Adrenal gland (tissue), 9 donors: ENCODE measurements at regions not wholly inside any gene's neighbourhood (a gene's known extent, or its start where the extent isn't known, plus 50 kb on each side); places are given as distances from the start of the nearest gene placed in this dataset.

ENCODE experiments used
- DNase-seq, 7 donors: peaks; one replicate each; pipeline ENCODE4 v3.0.0-alpha.2; 2019 to 2020
- H3K27ac ChIP-seq, 5 donors: fragments of 200-600 bp; sonication (generic) in 4 of 5; 1 replicate in 3 of 5; 2 replicates in 2 of 5; pipeline versions ENCODE4 v1.5.1 to v1.8.0; 2016 to 2020; ENCODE audit warnings: mild to moderate bottlenecking in 1 of 5
- H3K27me3 ChIP-seq: fragments of 200-600 bp; 2 replicates; pipeline ENCODE4 v1.8.0; 2021
- H3K36me3 ChIP-seq, 2 donors: fragments of 200-600 bp; replicated peaks in 1 of 2; 1 replicate in 1 of 2; 2 replicates in 1 of 2; pipeline versions ENCODE4 v1.5.1 to v1.8.0; 2018 to 2022
- H3K4me1 ChIP-seq, 2 donors: fragments of 200-600 bp; replicated peaks in 1 of 2; 1 replicate in 1 of 2; 2 replicates in 1 of 2; pipeline versions ENCODE4 v1.5.1 to v1.8.0; 2018 to 2021
- H3K4me3 ChIP-seq, 4 donors: fragments of 200-600 bp; sonication (generic) in 3 of 4; one replicate each; pipeline ENCODE4 v1.5.1; 2016 to 2018
- H3K9me3 ChIP-seq, 3 donors: fragments of 200-600 bp; sonication (generic) in 1 of 3; replicated peaks in 1 of 3; 1 replicate in 2 of 3; 2 replicates in 1 of 3; pipeline versions ENCODE4 v1.5.1 to v1.8.0; 2016 to 2021
- CTCF ChIP-seq, 6 experiments: fragments of 450-650 bp in 4 of 6; fragments of 200-600 bp in 2 of 6; sonication (generic) in 1 of 6; IDR thresholded peaks; 1 replicate in 5 of 6; 2 replicates in 1 of 6; pipeline versions ENCODE4 v1.5.1 to v1.8.0; 2016 to 2021; ENCODE audit warnings: antibody characterized with exemption in 6 of 6, mild to moderate bottlenecking in 2 of 6, moderate library complexity in 1 of 6
- POLR2A ChIP-seq, 2 donors: fragments of 450-650 bp; IDR thresholded peaks; one replicate each; pipeline ENCODE4 v1.6.1; 2017; ENCODE audit warnings: antibody characterized with exemption in 2 of 2, mild to moderate bottlenecking in 2 of 2, moderate library complexity in 1 of 2
- WGBS, 4 donors: extraction: QIAGEN DNeasy Blood & Tissue Kit in 2 of 4; methylation state at CpG; one replicate each; pipeline versions ENCODE4 v1.1.5 to v1.1.7; 2013 to 2017; 5-methylcytosine and 5-hydroxymethylcytosine counted together
- intact Hi-C, 2 donors: fragments of 100-400 bp; cut with DNase I; formaldehyde crosslinking; loops; one replicate each; pipeline versions ENCODE4 v1.14.1 to v1.15.0; 2022 to 2023
- donor health status: healthy with polysubstance abuse.
- donor health status: Bipolar disorder and iron deficiency.
- donor health status: DM: yes; HTN: yes; CAD: no.
- donor health status: DM: no; HTN: no; CAD: no.
- donor health status: DM: no; HTN: no; CAD: no.

- no peak overlapping the region for H3K4me3 ChIP-seq
- TF ChIP-seq POLR2A (IDR thresholded peaks at IDR 0.05) = no peak
- TF ChIP-seq CTCF (IDR thresholded peaks at IDR 0.05) = no peak
- H3K27me3 ChIP-seq = no peaks in the 10 kb centered on the region
- H3K9me3 ChIP-seq = no peaks in the 10 kb centered on the region
- H3K36me3 ChIP-seq = no peaks in the 10 kb centered on the region
- peak in 1 of 7 donors; percentile 10 for DNase-seq
- no peak overlapping the region for H3K27ac ChIP-seq
- H3K4me1 ChIP-seq = no peaks in the 10 kb centered on the region
- intact Hi-C loops = no loop called here
- 59 to 71% (median 66%) methylated on average over 5 of the region's 5 CpGs for WGBS, 4 donors
These were observed 329.8 kb upstream of the PROK2 start for GRCh38 chr3:72114773-72115172.

- Histone ChIP-seq H3K36me3 (no peaks in the 10 kb centered on the region), H3K27ac (no peak overlapping the region), H3K9me3 (no peaks in the 10 kb centered on the region), H3K27me3 (no peaks in the 10 kb centered on the region), H3K4me1 (no peaks in the 10 kb centered on the region), H3K4me3 (no peak overlapping the region)
- WGBS, 4 donors = 95 to 98% (median 97%) methylated on average over 3 of the region's 3 CpGs
- intact Hi-C loops = no loop called here
- DNase-seq = no peak
- TF ChIP-seq POLR2A (IDR thresholded peaks at IDR 0.05) (no peak), CTCF (IDR thresholded peaks at IDR 0.05) (no peak)
These were observed 329.0 kb upstream of the PROK2 start for GRCh38 chr3:72113964-72114363.

- no peak overlapping the region for H3K27ac ChIP-seq
These were observed 328.6 kb upstream of the PROK2 start for GRCh38 chr3:72113564-72113963.

GRCh38 chr3:72112435-72112834, 327.5 kb upstream of the PROK2 start:
- intact Hi-C loops = no loop called here

More at GRCh38 chr3:72113564-72113963, 328.6 kb upstream of the PROK2 start:
- no peak for TF ChIP-seq CTCF (IDR thresholded peaks at IDR 0.05)
- TF ChIP-seq POLR2A (IDR thresholded peaks at IDR 0.05) = no peak
- Histone ChIP-seq H3K9me3 (no peaks in the 10 kb centered on the region), H3K4me1 (no peaks in the 10 kb centered on the region), H3K4me3 (no peak overlapping the region), H3K27me3 (no peaks in the 10 kb centered on the region), H3K36me3 (no peaks in the 10 kb centered on the region)
- no peak for DNase-seq
- WGBS, 4 donors = 72 to 100% (median 92%) methylated on average over 1 of the region's 1 CpG
- intact Hi-C loops = no loop called here

More at GRCh38 chr3:72112435-72112834, 327.5 kb upstream of the PROK2 start:
- TF ChIP-seq CTCF (IDR thresholded peaks at IDR 0.05) (no peak), POLR2A (IDR thresholded peaks at IDR 0.05) (no peak)
- 90 to 93% (median 92%) methylated on average over 3 of the region's 3 CpGs for WGBS, 4 donors
- no peaks in the 10 kb centered on the region for H3K4me1 ChIP-seq
- H3K27me3 ChIP-seq = no peaks in the 10 kb centered on the region
- no peak overlapping the region for H3K27ac ChIP-seq
- H3K36me3 ChIP-seq = no peaks in the 10 kb centered on the region
- H3K4me3 ChIP-seq = no peak overlapping the region
- no peaks in the 10 kb centered on the region for H3K9me3 ChIP-seq
- DNase-seq = no peak
